B cell (primary cell): ENCODE measurements at regions not wholly inside any gene's neighbourhood (a gene's known extent, or its start where the extent isn't known, plus 50 kb on each side); places are given as distances from the start of the nearest gene placed in this dataset.

Experiments
- EZH2 ChIP-seq: IDR thresholded peaks from 2 replicates; pipeline ENCODE4 v1.6.1; 2012; ENCODE audit warnings: borderline replicate concordance, low read depth, mild to moderate bottlenecking, moderate library complexity, low read length; ENCODE audit not compliant: insufficient read depth, poor library complexity, severe bottlenecking
- TF ChIP-seq, protein P1 (sequence below): fragments of 200-600 bp; IDR thresholded peaks from one replicate; pipeline ENCODE4 v1.8.0; 2022; ENCODE audit warnings: antibody characterized with exemption, mild to moderate bottlenecking

GRCh38 chr1:96510911-96511310 lies 210.7 kb upstream of the PTBP2 start:
- TF ChIP-seq, protein P1, sequence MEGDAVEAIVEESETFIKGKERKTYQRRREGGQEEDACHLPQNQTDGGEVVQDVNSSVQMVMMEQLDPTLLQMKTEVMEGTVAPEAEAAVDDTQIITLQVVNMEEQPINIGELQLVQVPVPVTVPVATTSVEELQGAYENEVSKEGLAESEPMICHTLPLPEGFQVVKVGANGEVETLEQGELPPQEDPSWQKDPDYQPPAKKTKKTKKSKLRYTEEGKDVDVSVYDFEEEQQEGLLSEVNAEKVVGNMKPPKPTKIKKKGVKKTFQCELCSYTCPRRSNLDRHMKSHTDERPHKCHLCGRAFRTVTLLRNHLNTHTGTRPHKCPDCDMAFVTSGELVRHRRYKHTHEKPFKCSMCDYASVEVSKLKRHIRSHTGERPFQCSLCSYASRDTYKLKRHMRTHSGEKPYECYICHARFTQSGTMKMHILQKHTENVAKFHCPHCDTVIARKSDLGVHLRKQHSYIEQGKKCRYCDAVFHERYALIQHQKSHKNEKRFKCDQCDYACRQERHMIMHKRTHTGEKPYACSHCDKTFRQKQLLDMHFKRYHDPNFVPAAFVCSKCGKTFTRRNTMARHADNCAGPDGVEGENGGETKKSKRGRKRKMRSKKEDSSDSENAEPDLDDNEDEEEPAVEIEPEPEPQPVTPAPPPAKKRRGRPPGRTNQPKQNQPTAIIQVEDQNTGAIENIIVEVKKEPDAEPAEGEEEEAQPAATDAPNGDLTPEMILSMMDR = no peak
- TF ChIP-seq EZH2 = no peak
